GM19238 (cell line): ENCODE measurements at regions not wholly inside any gene's neighbourhood (a gene's known extent, or its start where the extent isn't known, plus 50 kb on each side); places are given as distances from the start of the nearest gene placed in this dataset.
"Not testable (repeated sequence)": the region's sequence is repeated elsewhere in the genome, so short reads cannot be mapped to it uniquely, and the experiment has no call there.

Experiments
- DNase-seq: peaks from one replicate; pipeline ENCODE4 v3.0.0; 2011; ENCODE audit warnings: low spot score; ENCODE audit not compliant: insufficient read length

- no peak for DNase-seq
Measured at GRCh38 chr21:33121715-33122475, 52.0 kb downstream of the OLIG1 start.

DNA sequence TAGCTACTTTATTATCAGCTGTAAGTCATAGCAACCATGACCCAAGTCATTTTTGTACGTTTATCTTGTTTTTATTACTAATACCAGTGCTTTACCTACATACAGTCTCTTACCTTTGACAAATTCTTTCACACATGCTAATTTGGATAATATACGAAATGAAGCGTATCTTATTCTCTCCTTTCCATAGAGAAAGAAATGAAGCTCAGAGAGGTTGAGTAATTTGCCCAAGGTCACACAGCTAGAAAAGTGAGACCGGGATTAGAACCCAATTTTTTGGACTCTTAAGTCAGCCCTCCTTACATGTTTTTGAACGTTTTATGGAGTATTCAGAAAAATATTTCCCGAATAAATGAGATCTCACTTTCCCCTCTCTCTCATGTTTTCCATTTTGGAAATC is 52.6 kb downstream of the OLIG1 start:
- no peak for DNase-seq

- DNase-seq = no peak
Measured at GRCh38 chr21:33123374-33124123, 53.6 kb downstream of the OLIG1 start.

GRCh38 chr21:33124889-33125288 is 54.9 kb downstream of the OLIG1 start:
- no peak for DNase-seq

GRCh38 chr21:33125680-33126375 is 55.9 kb downstream of the OLIG1 start:
- no peak for DNase-seq

DNA sequence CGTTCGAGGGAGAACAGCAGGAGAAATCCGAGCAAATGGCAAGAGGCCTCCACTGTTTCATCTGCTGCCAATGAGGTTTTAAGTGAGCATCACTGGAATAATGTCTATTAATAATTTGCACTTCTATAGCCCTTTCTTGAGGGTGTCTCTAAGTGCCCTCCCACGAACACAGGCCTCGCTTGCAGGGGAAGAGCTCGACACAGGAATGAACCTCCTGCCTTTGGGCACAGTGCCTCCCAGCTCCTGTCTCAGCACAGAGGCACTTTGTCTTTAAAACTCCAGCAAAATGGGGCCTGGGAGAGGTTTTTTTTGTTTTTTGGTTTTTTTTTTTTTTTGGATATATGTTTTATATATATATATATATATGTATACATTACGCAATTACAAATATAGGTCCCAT is 56.6 kb downstream of the OLIG1 start:
- DNase-seq = no peak

- peak; percentile 56 for DNase-seq
Measured at GRCh38 chr21:33127154-33127867, 57.4 kb downstream of the OLIG1 start.

DNA sequence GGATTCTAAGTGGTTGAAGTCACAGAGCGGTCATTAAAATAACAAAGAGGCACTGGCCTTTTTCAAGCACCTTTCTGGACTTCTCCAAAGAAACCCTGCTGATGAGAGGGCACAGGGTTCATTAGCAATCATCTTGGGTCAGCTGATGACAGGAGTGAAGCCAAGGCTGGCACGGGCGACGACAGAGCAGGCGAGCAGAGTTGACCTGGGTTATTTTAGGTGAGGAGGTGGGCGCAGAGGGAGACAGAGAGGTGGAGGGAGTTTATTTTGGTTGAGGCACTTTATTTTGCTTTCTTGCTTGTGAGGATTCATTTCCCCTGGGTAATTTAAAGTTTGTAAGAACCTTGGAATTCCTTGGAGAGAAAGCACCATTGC is 57.9 kb downstream of the OLIG1 start:
- no peak for DNase-seq

GRCh38 chr21:33128538-33128937 is 58.6 kb downstream of the OLIG1 start:
- no peak for DNase-seq

GRCh38 chr21:33132054-33132453 is 62.1 kb downstream of the OLIG1 start:
- no peak for DNase-seq

- DNase-seq = no peak
Measured at GRCh38 chr21:33133892-33134291, 64.0 kb downstream of the OLIG1 start.

- DNase-seq = no peak
Measured at GRCh38 chr21:33135925-33136324, 66.0 kb downstream of the OLIG1 start.

- DNase-seq = no peak
Measured at GRCh38 chr21:33136847-33137502, 67.0 kb downstream of the OLIG1 start.

DNA sequence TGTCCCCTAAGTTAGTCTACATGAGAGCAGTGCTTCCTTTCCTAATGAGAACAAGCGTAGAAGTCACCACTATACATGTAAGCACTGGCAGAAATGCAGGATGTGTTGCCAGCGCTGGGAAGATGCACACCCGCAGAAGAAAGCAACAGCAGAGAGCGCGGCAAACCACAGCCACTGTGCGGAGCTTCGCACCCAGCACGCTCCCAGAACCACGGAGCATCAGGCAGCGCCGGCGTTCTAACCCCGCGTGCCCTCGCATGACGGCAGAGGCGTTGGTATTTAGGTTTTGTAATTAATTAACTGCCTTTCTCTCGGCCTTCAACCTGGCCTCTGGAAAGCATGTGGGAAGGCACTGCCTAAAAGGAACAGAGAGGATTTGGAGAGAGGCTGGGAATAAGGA is 69.1 kb downstream of the OLIG1 start:
- DNase-seq = no peak

- no peak for DNase-seq
Measured at GRCh38 chr21:33140288-33140687, 70.3 kb downstream of the OLIG1 start.

- DNase-seq = no peak
Measured at GRCh38 chr21:33146467-33146866, 76.5 kb downstream of the OLIG1 start.

DNA sequence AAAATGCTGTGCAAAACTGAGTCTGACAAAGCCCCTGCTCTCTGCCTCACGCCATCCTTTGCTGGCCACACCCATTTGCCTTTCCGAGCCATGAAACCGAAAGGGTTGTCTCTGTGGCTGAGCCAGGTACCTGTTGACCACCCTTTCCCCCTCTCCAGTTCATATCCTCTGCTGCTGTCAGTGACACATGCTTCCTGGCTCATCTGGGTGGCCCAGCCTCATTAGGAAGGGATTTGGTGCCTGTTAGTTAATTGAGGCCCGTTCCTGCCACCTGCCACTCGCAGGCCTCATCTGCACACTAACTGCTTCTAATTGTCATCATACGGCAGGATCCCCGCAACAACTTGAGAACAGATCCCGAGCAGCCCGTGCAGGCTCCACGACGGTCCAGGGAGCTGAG is 79.2 kb downstream of the OLIG1 start:
- no peak for DNase-seq

- DNase-seq = not testable (repeated sequence)
Measured at GRCh38 chr21:33150968-33151367, 78.8 kb upstream of the IFNAR2 start.

GRCh38 chr21:33151941-33152731 is 77.6 kb upstream of the IFNAR2 start:
- DNase-seq = no peak

- no peak for DNase-seq
Measured at GRCh38 chr21:33152732-33153130, 77.0 kb upstream of the IFNAR2 start.
